Activated CD4-positive, alpha-beta T cell treated with anti-CD3 and anti-CD28 coated beads, Interleukin-2, amount 10 ng/mL, durations not matched to agents 24 days and 14 days (primary cell): ENCODE measurements at regions not wholly inside any gene's neighbourhood (a gene's known extent, or its start where the extent isn't known, plus 50 kb on each side); places are given as distances from the start of the nearest gene placed in this dataset.
A peak's percentile ranks its signal among the peaks of the same experiment; 100 is the strongest.
"Not testable (repeated sequence)": the region's sequence is repeated elsewhere in the genome, so short reads cannot be mapped to it uniquely, and the experiment has no call there.

Experiments used
- DNase-seq: peaks from one replicate; pipeline ENCODE4 v3.0.0; 2022
- H3K27ac Mint-ChIP-seq: one replicate; pipeline ENCODE4 v1.8.0; 2022; ENCODE audit warnings: mild to moderate bottlenecking, mixed read lengths
- H3K27me3 Mint-ChIP-seq: one replicate; pipeline ENCODE4 v1.8.0; 2022; ENCODE audit warnings: mixed read lengths
- H3K36me3 Mint-ChIP-seq: one replicate; pipeline ENCODE4 v1.8.0; 2022; ENCODE audit warnings: low read depth, mild to moderate bottlenecking, mixed read lengths
- H3K4me1 Mint-ChIP-seq: one replicate; pipeline ENCODE4 v1.8.0; 2021; ENCODE audit warnings: mixed read lengths
- H3K4me3 Mint-ChIP-seq: one replicate; pipeline ENCODE4 v1.8.0; 2022; ENCODE audit warnings: mild to moderate bottlenecking, moderate library complexity, mixed read lengths
- H3K9me3 Mint-ChIP-seq: one replicate; pipeline ENCODE4 v1.8.0; 2021; ENCODE audit warnings: mixed read lengths
- intact Hi-C: fragments of 100-400 bp; cut with micrococcal nuclease; formaldehyde crosslinking; loops from one replicate; pipeline ENCODE4 v1.15.1; 2023

GRCh38 chr5:42878041-42878440 lies 66.3 kb upstream of the SELENOP start:
- Mint-ChIP-seq H3K4me3 (no peak overlapping the region), H3K36me3 (no peaks in the 10 kb centered on the region), H3K27ac (no peak overlapping the region), H3K27me3 (peaks cover 9% of the 10 kb centered on the region), H3K9me3 (no peaks in the 10 kb centered on the region), H3K4me1 (peaks cover 5% of the 10 kb centered on the region)
- DNase-seq: no peak
- intact Hi-C loops: no loop called here

GRCh38 chr5:42877431-42877830 lies 65.7 kb upstream of the SELENOP start:
- Mint-ChIP-seq H3K4me1 (peaks cover 5% of the 10 kb centered on the region), H3K36me3 (no peaks in the 10 kb centered on the region), H3K27me3 (peaks cover 5% of the 10 kb centered on the region), H3K4me3 (no peak overlapping the region), H3K27ac (no peak overlapping the region), H3K9me3 (no peaks in the 10 kb centered on the region)
- DNase-seq: no peak
- intact Hi-C loops: no loop called here

DNA sequence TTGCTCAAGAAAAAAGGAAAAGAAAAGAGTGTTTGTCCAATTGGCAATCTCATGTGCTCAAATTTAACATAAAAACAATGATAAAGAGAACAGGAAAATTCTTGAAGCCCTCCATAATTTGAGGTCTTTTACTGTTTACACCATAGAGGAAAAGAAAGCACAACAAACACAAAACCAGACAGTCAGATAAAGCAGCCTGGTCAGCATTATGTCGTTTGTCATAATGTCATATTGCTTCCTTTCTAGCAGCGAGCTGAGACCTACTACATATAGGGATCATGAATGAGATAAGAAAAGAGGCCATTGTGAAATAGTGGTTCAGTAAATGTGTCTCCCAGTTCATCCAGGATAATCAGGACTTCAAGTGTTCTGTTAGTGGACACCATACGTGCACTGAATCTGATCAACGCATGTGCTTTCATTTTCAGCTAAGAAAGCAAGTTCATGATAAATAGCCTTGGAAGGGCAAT lies 64.7 kb upstream of the SELENOP start:
- DNase-seq: no peak
- Mint-ChIP-seq H3K27me3 (peaks cover 3% of the 10 kb centered on the region), H3K4me3 (peak overlapping the region; percentile 23), H3K9me3 (no peaks in the 10 kb centered on the region), H3K4me1 (peaks cover 5% of the 10 kb centered on the region), H3K36me3 (no peaks in the 10 kb centered on the region), H3K27ac (no peak overlapping the region)
- intact Hi-C loops: no loop called here

GRCh38 chr5:42875785-42876374 lies 64.2 kb upstream of the SELENOP start:
- Mint-ChIP-seq H3K4me3 (no peak overlapping the region), H3K4me1 (peaks cover 5% of the 10 kb centered on the region), H3K27ac (no peak overlapping the region), H3K36me3 (no peaks in the 10 kb centered on the region), H3K27me3 (peaks cover 3% of the 10 kb centered on the region), H3K9me3 (no peaks in the 10 kb centered on the region)
- no peak for DNase-seq
- intact Hi-C loops: no loop called here

DNA sequence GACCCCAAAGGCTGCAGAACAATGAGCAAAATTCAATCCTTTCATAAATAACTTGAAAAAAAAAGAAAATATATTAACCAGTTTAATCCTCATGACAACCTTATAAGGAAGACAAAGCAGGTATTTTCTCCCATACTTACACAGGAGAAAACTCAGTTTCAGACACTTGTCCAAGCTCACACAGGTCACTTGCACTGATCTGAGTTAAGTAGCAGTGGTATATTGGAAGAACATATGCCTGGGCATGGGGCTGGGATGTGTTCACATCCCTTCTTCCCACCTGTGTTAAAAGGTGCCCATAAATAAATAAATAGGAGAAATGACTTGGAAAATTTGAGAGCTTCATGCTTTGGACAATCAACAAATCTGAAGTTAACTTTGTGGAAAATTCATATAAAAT lies 63.5 kb upstream of the SELENOP start:
- H3K27ac Mint-ChIP-seq: no peak overlapping the region
- intact Hi-C loops: no loop called here
- H3K4me1 Mint-ChIP-seq: peaks cover 5% of the 10 kb centered on the region
- peaks cover 3% of the 10 kb centered on the region for H3K27me3 Mint-ChIP-seq
- no peaks in the 10 kb centered on the region for H3K36me3 Mint-ChIP-seq
- DNase-seq: no peak
- H3K4me3 Mint-ChIP-seq: no peak overlapping the region
- H3K9me3 Mint-ChIP-seq: no peaks in the 10 kb centered on the region

- DNase-seq: no peak
- Mint-ChIP-seq H3K27ac (no peak overlapping the region), H3K27me3 (peaks cover 7% of the 10 kb centered on the region), H3K4me1 (peaks cover 5% of the 10 kb centered on the region), H3K4me3 (no peak overlapping the region), H3K9me3 (peaks cover 3% of the 10 kb centered on the region), H3K36me3 (no peaks in the 10 kb centered on the region)
- intact Hi-C loops: no loop called here
Measured at GRCh38 chr5:42874621-42875198, 63.0 kb upstream of the SELENOP start.

- Mint-ChIP-seq H3K9me3 (peaks cover 7% of the 10 kb centered on the region), H3K27me3 (peaks cover 7% of the 10 kb centered on the region), H3K4me3 (no peak overlapping the region), H3K36me3 (no peaks in the 10 kb centered on the region), H3K4me1 (peaks cover 5% of the 10 kb centered on the region), H3K27ac (no peak overlapping the region)
- intact Hi-C loops: no loop called here
- no peak for DNase-seq
Measured at GRCh38 chr5:42872865-42873264, 61.2 kb upstream of the SELENOP start.

DNA sequence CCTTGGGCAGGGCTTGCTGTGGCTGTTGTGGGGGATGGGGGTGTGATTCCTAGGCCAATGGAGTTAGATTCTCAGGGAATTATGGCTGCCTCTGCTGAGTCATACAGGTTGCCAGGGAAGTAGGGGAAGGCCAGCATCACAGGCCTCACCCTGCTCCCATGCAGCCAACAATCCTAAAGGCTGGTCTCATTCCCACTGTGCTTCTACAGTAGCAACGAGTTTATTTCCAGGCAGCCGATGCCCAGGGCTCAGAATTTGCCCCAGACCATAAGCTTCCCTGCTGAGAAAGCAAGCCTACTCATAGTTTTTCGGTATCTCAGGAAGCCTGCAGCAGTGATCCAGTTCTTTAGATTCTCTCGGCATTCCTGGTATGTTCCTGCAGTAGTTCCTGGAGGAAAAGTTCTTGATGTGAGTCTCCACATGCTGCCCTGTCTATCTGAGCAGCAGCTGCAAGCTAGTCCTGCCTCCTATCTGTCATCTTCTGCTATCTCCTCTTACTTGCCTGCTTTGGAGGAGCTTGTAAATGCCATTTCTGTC lies 59.3 kb upstream of the SELENOP start:
- intact Hi-C loops: no loop called here
- Mint-ChIP-seq H3K9me3 (peaks cover 14% of the 10 kb centered on the region), H3K4me1 (peaks cover 2% of the 10 kb centered on the region), H3K36me3 (no peaks in the 10 kb centered on the region), H3K27ac (no peak overlapping the region), H3K4me3 (no peak overlapping the region), H3K27me3 (peaks cover 9% of the 10 kb centered on the region)
- DNase-seq: no peak

GRCh38 chr5:42868417-42868816 lies 56.7 kb upstream of the SELENOP start:
- H3K27ac Mint-ChIP-seq, H3K4me3 Mint-ChIP-seq, H3K27me3 Mint-ChIP-seq, H3K4me1 Mint-ChIP-seq, H3K36me3 Mint-ChIP-seq, DNase-seq, intact Hi-C loops: not testable (repeated sequence)
- H3K9me3 Mint-ChIP-seq: peaks cover 14% of the 10 kb centered on the region

DNA sequence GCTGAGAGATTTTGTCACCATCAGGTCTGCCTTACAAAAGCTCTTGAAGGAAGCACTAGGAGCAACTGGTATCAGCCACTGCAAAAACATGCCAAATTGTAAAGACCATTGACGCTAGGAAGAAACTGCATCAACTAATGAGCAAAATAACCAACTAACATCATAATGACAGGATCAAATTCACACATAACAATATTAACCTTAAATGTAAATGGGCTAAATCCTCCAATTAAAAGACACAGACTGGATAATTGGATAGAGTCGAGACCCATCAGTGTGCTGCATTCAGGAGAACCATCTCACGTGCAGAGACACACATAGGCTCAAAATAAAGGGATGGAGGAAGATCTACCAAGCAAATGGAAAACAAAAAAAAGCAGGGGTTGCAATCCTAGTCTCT lies 53.1 kb upstream of the SELENOP start:
- Mint-ChIP-seq H3K27me3 (peaks cover 13% of the 10 kb centered on the region), H3K9me3 (peaks cover 18% of the 10 kb centered on the region)
- intact Hi-C loops, DNase-seq, H3K36me3 Mint-ChIP-seq, H3K4me3 Mint-ChIP-seq, H3K27ac Mint-ChIP-seq, H3K4me1 Mint-ChIP-seq: not testable (repeated sequence)
